Effector memory CD8-positive, alpha-beta T cell (primary cell): ENCODE measurements at regions not wholly inside any gene's neighbourhood (a gene's known extent, or its start where the extent isn't known, plus 50 kb on each side); places are given as distances from the start of the nearest gene placed in this dataset.

Experiments used
- ATAC-seq: fragments of 150-1000 bp; cut with Tn5 transposase; replicated peaks from 2 replicates; pipeline ENCODE4 v1.10.0; 2021; ENCODE audit warnings: mild to moderate bottlenecking, moderate library complexity
- DNase-seq, 3 experiments: peaks; one replicate each; pipeline ENCODE4 v3.0.0; 2021
- H3K27ac Mint-ChIP-seq, 2 donors: one replicate each; pipeline ENCODE4 v1.8.0; 2022; ENCODE audit warnings: mild to moderate bottlenecking in 2 of 2, mixed read lengths in 2 of 2, moderate library complexity in 2 of 2
- H3K27me3 Mint-ChIP-seq, 2 donors: one replicate each; pipeline ENCODE4 v1.8.0; 2022; ENCODE audit warnings: mixed read lengths in 2 of 2
- H3K36me3 Mint-ChIP-seq: one replicate; pipeline ENCODE4 v1.8.0; 2022; ENCODE audit warnings: mild to moderate bottlenecking, moderate library complexity, mixed read lengths; ENCODE audit not compliant: insufficient read depth
- H3K4me1 Mint-ChIP-seq, 2 donors: one replicate each; pipeline ENCODE4 v1.8.0; 2022; ENCODE audit warnings: low read depth in 2 of 2, mixed read lengths in 2 of 2
- H3K4me3 Mint-ChIP-seq, 2 donors: one replicate each; pipeline ENCODE4 v1.8.0; 2022; ENCODE audit warnings: mild to moderate bottlenecking in 2 of 2, mixed read lengths in 2 of 2, moderate library complexity in 2 of 2
- H3K9me3 Mint-ChIP-seq, 2 donors: one replicate each; pipeline ENCODE4 v1.8.0; 2022; ENCODE audit warnings: mixed read lengths in 2 of 2

DNA sequence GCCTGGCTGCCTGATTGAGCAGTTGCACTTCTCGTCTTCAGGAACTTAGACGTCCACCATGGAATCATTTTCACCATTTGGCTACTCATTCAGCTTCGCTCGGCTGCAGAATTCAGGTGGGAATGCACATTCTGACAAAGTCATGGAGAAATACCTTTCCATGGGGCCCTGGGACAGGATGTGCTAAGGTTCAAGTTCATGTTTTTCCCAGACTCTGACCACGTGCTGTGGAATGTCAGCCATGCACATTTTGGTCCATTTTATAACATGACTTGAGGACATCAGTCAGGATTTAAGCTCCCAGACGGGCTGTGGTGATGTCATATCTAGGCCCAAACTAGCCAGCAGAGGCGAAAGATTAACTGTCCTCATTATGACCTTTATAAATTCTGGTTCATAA is 205.3 kb downstream of the TBXT start:
- no peak overlapping the region for H3K4me3 Mint-ChIP-seq
- H3K4me1 Mint-ChIP-seq = no peaks in the 10 kb centered on the region
- peaks cover 0 to 8% of the 10 kb centered on the region in 2 donors for H3K9me3 Mint-ChIP-seq
- H3K27me3 Mint-ChIP-seq = peaks cover 30 to 39% of the 10 kb centered on the region in 2 donors
- H3K36me3 Mint-ChIP-seq = peaks cover 3% of the 10 kb centered on the region
- H3K27ac Mint-ChIP-seq = no peak overlapping the region
- DNase-seq (no peak), ATAC-seq (no peak)

DNA sequence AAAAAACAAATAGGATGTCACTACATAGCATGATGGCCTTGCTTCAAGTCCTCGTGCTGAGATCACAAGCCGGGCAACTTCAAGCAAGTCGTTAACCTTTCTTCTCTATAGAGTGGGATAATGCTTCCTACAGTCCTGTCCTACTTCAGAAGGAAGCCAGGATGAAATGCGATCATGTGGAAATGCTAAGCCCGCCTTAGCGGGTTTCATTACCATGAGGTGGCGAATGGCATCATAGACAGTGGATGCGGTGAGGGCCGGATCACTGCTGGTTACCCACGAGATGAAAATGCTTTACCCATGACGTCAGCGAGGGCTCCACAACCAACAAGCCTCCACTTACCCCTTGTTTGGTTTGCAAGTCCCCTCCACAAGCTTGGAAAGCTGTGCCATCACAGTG is 206.4 kb downstream of the TBXT start:
- H3K4me1 Mint-ChIP-seq = no peaks in the 10 kb centered on the region
- no peak overlapping the region for H3K27ac Mint-ChIP-seq
- H3K27me3 Mint-ChIP-seq = peaks cover 30 to 36% of the 10 kb centered on the region in 2 donors
- peaks cover under 1% of the 10 kb centered on the region for H3K36me3 Mint-ChIP-seq
- H3K4me3 Mint-ChIP-seq = no peak overlapping the region
- no peak for DNase-seq
- H3K9me3 Mint-ChIP-seq = peaks cover 0 to 8% of the 10 kb centered on the region in 2 donors
- no peak for ATAC-seq

DNA sequence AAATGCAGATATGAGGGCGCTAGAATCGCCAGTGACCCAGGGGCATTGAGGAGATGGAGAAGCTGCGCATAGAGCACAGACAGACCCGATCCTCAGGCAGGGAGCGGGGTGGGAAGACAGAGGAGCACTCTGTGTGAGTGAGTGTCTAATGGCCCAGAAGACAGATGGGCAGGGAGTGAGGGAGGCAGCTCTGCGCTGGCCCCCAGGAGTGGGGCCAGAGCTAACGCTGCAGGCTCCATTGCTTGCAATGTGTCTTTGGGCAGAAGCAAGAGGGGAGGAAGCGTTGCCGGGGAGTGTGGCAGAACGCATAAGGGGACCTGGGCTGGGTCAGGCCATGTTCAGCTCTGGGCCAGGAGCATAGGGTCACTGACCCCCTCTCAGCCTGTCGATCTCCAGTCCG is 207.0 kb downstream of the TBXT start:
- DNase-seq (no peak), ATAC-seq (no peak)
- no peak overlapping the region for H3K27ac Mint-ChIP-seq
- H3K4me1 Mint-ChIP-seq = no peaks in the 10 kb centered on the region
- H3K36me3 Mint-ChIP-seq = no peaks in the 10 kb centered on the region
- no peak overlapping the region for H3K4me3 Mint-ChIP-seq
- H3K27me3 Mint-ChIP-seq = peaks cover 30 to 33% of the 10 kb centered on the region in 2 donors
- peaks cover 0 to 8% of the 10 kb centered on the region in 2 donors for H3K9me3 Mint-ChIP-seq

DNA sequence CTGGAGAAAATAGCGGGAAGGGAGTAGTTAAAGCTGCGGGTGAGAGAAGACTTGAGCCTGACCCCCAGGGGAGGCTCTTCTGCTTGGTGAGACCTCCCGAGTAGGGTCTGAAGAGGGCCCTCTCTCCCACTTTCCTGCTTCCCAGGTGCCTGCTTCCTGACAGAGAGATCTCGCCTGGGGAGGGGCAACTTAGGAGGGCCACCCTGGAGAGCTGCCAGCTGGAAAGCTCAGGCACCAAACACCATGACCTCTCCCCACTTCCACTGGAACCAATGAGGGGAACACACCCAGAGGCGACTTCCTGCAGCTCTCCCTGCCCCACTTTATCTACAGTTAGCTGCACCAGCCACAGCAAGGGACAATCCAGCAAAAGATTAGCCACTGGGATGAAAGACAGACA is 208.0 kb downstream of the TBXT start:
- DNase-seq (no peak), ATAC-seq (no peak)
- Mint-ChIP-seq H3K27ac (no peak overlapping the region), H3K9me3 (peaks cover 0 to 8% of the 10 kb centered on the region in 2 donors), H3K4me3 (no peak overlapping the region), H3K27me3 (peaks cover 32 to 33% of the 10 kb centered on the region in 2 donors), H3K4me1 (no peaks in the 10 kb centered on the region), H3K36me3 (no peaks in the 10 kb centered on the region)

DNA sequence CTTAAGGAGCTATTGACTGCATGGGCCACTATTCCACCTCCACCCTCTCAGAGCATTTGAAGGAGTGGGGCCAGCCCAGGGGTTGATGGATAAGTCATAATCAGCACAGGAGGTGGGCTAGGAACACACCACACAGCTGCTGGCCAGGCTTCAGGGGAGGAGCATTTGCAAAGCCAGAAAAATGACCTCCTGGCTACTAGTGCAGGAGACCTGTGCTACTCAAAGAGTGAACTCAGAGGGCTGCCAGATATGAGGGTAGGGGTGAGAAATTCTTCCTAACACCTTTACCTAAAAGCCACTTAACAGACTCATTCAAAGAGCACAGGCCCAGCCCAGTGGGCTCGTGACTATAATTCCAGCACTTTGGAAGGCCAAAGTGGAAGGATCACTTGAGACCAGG is 210.8 kb downstream of the TBXT start:
- Mint-ChIP-seq H3K27me3 (peaks cover 31 to 32% of the 10 kb centered on the region in 2 donors), H3K9me3 (peaks cover 0 to 8% of the 10 kb centered on the region in 2 donors), H3K36me3 (no peaks in the 10 kb centered on the region), H3K27ac (no peak overlapping the region), H3K4me3 (no peak overlapping the region), H3K4me1 (no peaks in the 10 kb centered on the region)
- no peak for DNase-seq
- ATAC-seq = no peak

DNA sequence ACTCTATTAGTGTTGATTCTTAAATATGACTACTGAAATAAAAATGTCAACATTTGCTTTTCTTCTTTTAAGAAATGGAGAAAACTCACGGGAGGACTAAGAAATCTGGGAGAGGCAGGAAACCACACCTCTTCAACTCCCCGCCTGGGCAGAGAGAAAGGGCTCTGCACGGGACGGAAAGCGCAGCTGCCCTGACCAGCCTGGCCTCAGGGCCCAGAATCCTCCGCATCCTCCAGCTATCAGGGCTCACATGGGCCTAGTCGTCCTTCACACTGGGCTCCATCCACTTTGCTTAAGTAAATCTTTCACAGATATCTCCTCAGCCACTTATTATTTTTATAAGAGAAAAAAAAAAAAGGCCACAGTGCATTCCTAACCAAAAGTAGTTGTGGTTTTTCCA is 215.1 kb downstream of the TBXT start:
- no peak for ATAC-seq
- Mint-ChIP-seq H3K4me3 (no peak overlapping the region), H3K9me3 (no peaks in the 10 kb centered on the region), H3K4me1 (no peaks in the 10 kb centered on the region), H3K27ac (no peak overlapping the region), H3K36me3 (no peaks in the 10 kb centered on the region), H3K27me3 (peaks cover 44 to 50% of the 10 kb centered on the region in 2 donors)
- DNase-seq = no peak

DNA sequence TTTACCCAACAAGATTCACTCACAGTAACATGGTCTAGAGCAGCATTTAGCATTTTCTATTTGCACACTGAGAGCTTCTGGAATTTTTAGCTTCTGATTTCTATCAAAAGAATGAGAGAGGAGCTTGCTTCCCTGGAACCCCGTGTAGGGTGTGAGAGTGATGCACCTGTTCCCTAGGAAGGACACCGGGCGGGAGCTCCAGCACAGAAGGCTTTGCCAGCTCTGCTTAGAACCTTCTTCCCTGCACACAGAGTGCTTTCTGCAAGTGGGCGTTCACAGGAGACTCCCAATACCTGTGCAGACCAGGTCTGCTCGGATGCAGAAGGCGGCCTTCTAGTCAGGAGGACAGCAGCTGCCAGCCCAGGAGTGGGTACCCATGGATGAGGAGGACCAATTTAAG is 217.3 kb downstream of the TBXT start:
- no peaks in the 10 kb centered on the region for H3K4me1 Mint-ChIP-seq
- H3K9me3 Mint-ChIP-seq = no peaks in the 10 kb centered on the region
- H3K36me3 Mint-ChIP-seq = no peaks in the 10 kb centered on the region
- no peak overlapping the region for H3K27ac Mint-ChIP-seq
- H3K4me3 Mint-ChIP-seq = no peak overlapping the region
- H3K27me3 Mint-ChIP-seq = peaks cover 48 to 52% of the 10 kb centered on the region in 2 donors
- DNase-seq = no peak
- ATAC-seq = no peak

DNA sequence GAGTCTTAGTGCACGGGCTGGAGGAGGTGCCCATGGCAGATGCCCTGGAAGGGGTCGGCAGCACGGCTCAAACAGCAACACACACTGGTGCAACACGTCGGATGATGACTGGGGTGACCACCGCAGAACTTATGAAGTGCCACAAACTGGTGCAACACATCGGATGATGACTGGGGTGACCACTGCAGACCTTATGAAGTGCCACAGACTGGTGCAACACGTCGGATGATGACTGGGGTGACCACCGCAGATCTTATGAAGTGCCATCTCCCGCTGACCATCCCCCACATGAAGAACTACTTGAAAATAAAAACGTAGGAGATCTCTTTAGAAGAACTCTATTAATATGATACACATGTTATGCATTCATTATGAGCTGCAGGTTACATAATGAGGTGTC is 218.3 kb downstream of the TBXT start:
- peaks cover 40 to 42% of the 10 kb centered on the region in 2 donors for H3K27me3 Mint-ChIP-seq
- ATAC-seq (no peak), DNase-seq (no peak)
- H3K4me3 Mint-ChIP-seq = no peak overlapping the region
- H3K36me3 Mint-ChIP-seq = no peaks in the 10 kb centered on the region
- no peak overlapping the region for H3K27ac Mint-ChIP-seq
- no peaks in the 10 kb centered on the region for H3K9me3 Mint-ChIP-seq
- H3K4me1 Mint-ChIP-seq = no peaks in the 10 kb centered on the region

DNA sequence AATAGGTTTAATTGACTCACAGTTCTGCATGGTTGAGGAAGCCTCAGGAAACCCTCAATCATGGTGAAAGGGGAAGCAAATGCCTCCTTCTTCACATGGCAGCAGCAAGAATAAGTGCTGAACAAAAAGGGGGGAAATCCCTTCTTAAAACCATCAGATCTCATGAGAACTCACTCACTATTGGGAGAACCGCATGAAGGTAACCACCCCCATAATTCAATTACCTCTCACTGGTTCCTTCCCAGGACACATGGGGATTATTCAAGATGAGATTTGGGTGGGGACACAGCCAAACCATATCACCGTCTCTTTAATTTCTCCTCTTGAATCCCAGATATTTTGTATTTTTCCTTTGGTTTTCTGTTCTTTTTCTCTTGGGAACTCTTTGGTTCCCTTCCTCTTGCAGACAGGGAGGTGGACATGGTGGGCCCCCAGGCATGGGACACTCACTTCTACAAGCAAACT is 223.6 kb downstream of the TBXT start:
- Mint-ChIP-seq H3K4me3 (no peak overlapping the region), H3K9me3 (peaks cover 0 to 6% of the 10 kb centered on the region in 2 donors), H3K27me3 (peaks cover 23 to 28% of the 10 kb centered on the region in 2 donors), H3K4me1 (no peaks in the 10 kb centered on the region), H3K27ac (no peak overlapping the region), H3K36me3 (no peaks in the 10 kb centered on the region)
- ATAC-seq (no peak), DNase-seq (no peak)

DNA sequence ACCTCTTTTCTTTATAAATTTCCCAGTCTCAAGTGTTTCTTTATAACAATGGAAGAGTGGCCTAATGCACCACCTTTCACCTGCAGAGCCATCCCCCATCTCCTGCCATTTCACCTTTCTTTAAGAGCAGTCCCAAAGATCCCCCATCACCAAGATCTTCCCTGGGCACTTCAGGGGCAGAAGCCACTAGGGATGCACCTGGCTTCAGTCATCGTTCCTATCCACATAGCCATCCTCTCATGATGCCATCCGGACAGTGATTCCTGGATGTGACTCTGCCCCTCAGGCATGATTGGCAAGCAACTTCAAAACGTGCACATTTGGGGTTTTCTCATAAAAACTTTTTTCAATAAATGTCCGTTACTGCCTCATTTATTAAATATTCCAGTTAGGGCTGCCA is 225.9 kb downstream of the TBXT start:
- Mint-ChIP-seq H3K27me3 (peaks cover 8 to 12% of the 10 kb centered on the region in 2 donors), H3K9me3 (peaks cover 0 to 6% of the 10 kb centered on the region in 2 donors), H3K36me3 (no peaks in the 10 kb centered on the region), H3K4me3 (no peak overlapping the region), H3K27ac (no peak overlapping the region), H3K4me1 (no peaks in the 10 kb centered on the region)
- no peak for ATAC-seq
- DNase-seq = no peak

DNA sequence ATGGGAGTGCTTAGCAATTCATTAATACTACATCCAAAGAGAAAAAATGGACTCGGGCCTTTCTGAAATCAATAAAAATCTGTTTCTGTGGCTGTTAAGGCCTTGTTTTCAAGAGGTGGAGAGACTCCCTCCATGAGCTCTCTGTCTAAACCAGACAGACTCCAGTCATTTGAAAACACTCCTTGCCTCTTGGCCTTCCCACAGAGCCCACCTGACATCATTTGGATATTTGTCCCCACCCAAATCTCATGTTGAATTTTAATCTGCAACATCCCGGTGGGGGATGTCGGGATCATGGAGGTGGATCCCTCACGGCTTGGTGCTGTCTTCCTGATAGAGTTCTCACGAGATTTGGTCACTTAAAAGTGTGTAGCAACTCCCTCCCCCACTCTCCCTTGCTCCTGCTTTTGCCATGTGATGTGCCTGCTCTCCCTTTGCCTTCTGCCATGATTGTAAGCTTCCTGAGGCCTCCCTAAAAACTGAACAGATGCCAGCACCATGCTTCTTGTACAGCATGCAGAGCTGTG is 226.3 kb downstream of the TBXT start:
- Mint-ChIP-seq H3K36me3 (no peaks in the 10 kb centered on the region), H3K4me3 (no peak overlapping the region), H3K27ac (no peak overlapping the region), H3K4me1 (no peaks in the 10 kb centered on the region), H3K9me3 (peaks cover 0 to 7% of the 10 kb centered on the region in 2 donors), H3K27me3 (peaks cover 13 to 15% of the 10 kb centered on the region in 2 donors)
- DNase-seq (no peak), ATAC-seq (no peak)

DNA sequence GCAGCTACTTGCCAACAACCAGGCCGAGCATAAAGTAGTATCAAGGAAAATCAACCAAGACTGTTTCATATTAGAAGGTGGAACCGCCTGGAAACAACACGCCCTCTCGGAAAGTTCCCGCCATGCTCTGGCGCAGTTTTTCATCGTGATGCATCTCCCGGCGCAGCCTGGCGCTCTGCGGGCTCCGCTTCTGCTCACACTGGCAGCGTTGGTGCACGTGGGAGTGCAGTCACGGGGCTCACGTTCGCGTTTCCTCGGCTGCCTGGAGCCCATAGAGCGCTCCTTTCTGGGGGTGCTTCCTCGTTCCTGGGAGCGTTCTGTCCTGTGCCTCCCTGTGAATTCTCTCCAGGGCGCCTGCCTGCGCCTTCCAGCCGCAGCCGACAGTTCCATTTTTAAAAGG is 227.3 kb downstream of the TBXT start:
- Mint-ChIP-seq H3K4me3 (no peak overlapping the region), H3K4me1 (no peaks in the 10 kb centered on the region), H3K27me3 (peaks cover 20 to 22% of the 10 kb centered on the region in 2 donors), H3K9me3 (peaks cover 0 to 13% of the 10 kb centered on the region in 2 donors), H3K36me3 (no peaks in the 10 kb centered on the region), H3K27ac (no peak overlapping the region)
- DNase-seq = no peak
- no peak for ATAC-seq

DNA sequence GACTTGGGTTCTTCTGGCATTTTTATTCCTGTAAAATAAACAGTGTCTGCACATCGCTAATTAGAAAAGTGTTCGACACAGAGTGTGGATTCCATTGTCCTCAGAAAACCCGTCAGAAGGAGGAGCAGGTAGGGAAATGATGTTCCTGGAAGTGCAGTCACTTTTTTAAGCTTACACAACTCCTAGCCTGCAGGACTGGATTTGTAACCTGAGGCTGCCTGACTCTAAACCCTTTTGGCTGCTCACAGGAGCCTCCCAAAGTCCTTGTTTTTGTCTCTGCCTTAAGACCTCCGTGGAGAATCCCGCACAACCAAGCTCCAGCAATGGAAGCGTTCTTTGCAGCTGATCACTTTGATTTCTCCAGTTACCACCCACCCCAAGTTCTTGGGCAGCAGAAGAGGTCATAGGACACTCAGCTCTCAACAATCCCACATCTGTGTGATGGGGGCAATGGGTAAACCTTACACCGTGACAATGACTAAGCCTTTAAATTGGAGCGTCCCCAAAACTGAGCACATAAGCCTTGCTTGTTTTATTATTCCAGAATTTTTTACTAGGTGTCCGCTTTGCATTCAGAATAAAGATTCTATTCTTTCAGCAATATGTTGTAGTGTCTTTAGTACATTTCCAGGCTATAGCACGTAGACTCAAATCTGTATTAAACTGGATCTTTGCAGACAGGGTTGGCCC is 227.9 kb downstream of the TBXT start:
- ATAC-seq = no peak
- H3K27ac Mint-ChIP-seq = no peak overlapping the region
- peaks cover 20 to 29% of the 10 kb centered on the region in 2 donors for H3K27me3 Mint-ChIP-seq
- H3K9me3 Mint-ChIP-seq = peaks cover 0 to 13% of the 10 kb centered on the region in 2 donors
- H3K36me3 Mint-ChIP-seq = no peaks in the 10 kb centered on the region
- H3K4me1 Mint-ChIP-seq = no peaks in the 10 kb centered on the region
- no peak for DNase-seq
- H3K4me3 Mint-ChIP-seq = no peak overlapping the region

DNA sequence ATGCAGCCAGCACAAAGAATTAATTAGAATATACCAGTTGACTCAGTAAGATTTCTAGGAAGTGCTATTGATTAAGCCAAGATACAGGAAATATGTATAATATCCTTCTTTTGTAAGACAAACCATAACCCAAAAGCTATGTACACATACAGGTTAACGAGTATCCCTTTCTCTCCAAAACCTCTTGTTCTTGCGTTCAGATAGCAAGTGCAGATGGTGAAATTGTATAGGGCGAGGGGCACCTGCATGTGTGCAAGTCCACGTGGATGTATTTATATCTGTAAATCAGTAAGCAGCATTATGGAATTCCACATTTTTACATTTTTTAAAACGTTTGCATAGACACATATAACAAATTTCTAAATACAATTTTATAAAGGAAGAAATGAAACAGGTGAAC is 228.6 kb downstream of the TBXT start:
- H3K4me1 Mint-ChIP-seq = no peaks in the 10 kb centered on the region
- H3K9me3 Mint-ChIP-seq = peaks cover 0 to 13% of the 10 kb centered on the region in 2 donors
- H3K36me3 Mint-ChIP-seq = no peaks in the 10 kb centered on the region
- H3K27ac Mint-ChIP-seq = no peak overlapping the region
- DNase-seq = no peak
- no peak for ATAC-seq
- H3K27me3 Mint-ChIP-seq = peaks cover 24 to 32% of the 10 kb centered on the region in 2 donors
- H3K4me3 Mint-ChIP-seq = no peak overlapping the region
